H1 (cell line): ENCODE measurements at regions not wholly inside any gene's neighbourhood (a gene's known extent, or its start where the extent isn't known, plus 50 kb on each side); places are given as distances from the start of the nearest gene placed in this dataset.

Source experiments
- CTCF ChIA-PET: fragments of 300-600 bp; sonication (Branson Sonifier 250); formaldehyde crosslinking; loops from one replicate; lab custom pipeline; 2021; ENCODE audit not compliant: partially characterized antibody; lab: Charles Lee
- POLR2A ChIA-PET: fragments of 300-600 bp; sonication (Branson Sonifier 250); formaldehyde crosslinking; loops from one replicate; lab custom pipeline; 2021; ENCODE audit warnings: inconsistent platforms; ENCODE audit not compliant: partially characterized antibody; lab: Charles Lee
- DNase-seq, 2 experiments: peaks; one replicate each; pipeline versions ENCODE4 v3.0.0 to v3.0.0-alpha.2; 2010 to 2022; ENCODE audit warnings: low spot score in 2 of 2, low read depth in 1 of 2, mixed read lengths in 1 of 2
- FAIRE-seq: peaks from 2 replicates; lab custom pipeline; 2011; peaks lifted over from hg19 to GRCh38; lab: Jason Lieb, UNC
- H2AFZ ChIP-seq: 2 replicates; pipeline ENCODE4 v1.8.1; 2012; ENCODE audit warnings: low read length, inconsistent platforms
- H2AK5ac ChIP-seq: 2 replicates; pipeline ENCODE4 v1.6.1; 2013; ENCODE audit warnings: low read depth, low read length
- H2BK120ac ChIP-seq: replicated peaks from 2 replicates; pipeline ENCODE3; 2013; ENCODE audit warnings: low read depth, low read length, inconsistent platforms
- H2BK12ac ChIP-seq: 2 replicates; pipeline ENCODE4 v1.6.1; 2013; ENCODE audit warnings: low read depth, low read length
- H2BK15ac ChIP-seq: 2 replicates; pipeline ENCODE4 v1.6.1; 2013; ENCODE audit warnings: low read length
- H2BK20ac ChIP-seq: 2 replicates; pipeline ENCODE4 v1.6.1; 2013; ENCODE audit warnings: low read length
- H2BK5ac ChIP-seq: 2 replicates; pipeline ENCODE4 v1.6.1; 2013; ENCODE audit warnings: low read depth, low read length
- H3K14ac ChIP-seq: 2 replicates; pipeline ENCODE4 v1.6.1; 2013; ENCODE audit warnings: inconsistent platforms; ENCODE audit not compliant: insufficient read length
- H3K18ac ChIP-seq: 2 replicates; pipeline ENCODE4 v1.6.1; 2013; ENCODE audit warnings: low read length; ENCODE audit errors: extremely low read depth
- H3K23ac ChIP-seq: 2 replicates; pipeline ENCODE4 v1.6.1; 2013; ENCODE audit warnings: inconsistent platforms; ENCODE audit not compliant: insufficient read length
- H3K23me2 ChIP-seq: 2 replicates; pipeline ENCODE4 v1.6.1; 2013; ENCODE audit warnings: low read depth, low read length
- H3K27ac ChIP-seq: 2 replicates; pipeline ENCODE4 v1.6.1; 2011; ENCODE audit warnings: low read depth, low read length, inconsistent platforms
- H3K27me3 ChIP-seq, 4 experiments: replicated peaks in 1 of 4; 1 replicate in 1 of 4; 2 replicates in 3 of 4; pipeline versions ENCODE4 v1.6.1 to v1.8.1; 2011 to 2013; ENCODE audit warnings: low read length in 3 of 4, mild to moderate bottlenecking in 3 of 4, inconsistent platforms in 2 of 4, mixed read lengths in 2 of 4, moderate library complexity in 1 of 4; ENCODE audit not compliant: control insufficient read depth in 3 of 4, insufficient read depth in 3 of 4; ENCODE audit errors: extremely low read depth in 1 of 4
- H3K36me3 ChIP-seq, 4 experiments: 2 replicates each; pipeline versions ENCODE4 v1.6.1 to v1.8.1; 2011 to 2013; ENCODE audit warnings: mild to moderate bottlenecking in 4 of 4, low read length in 3 of 4, moderate library complexity in 2 of 4, control low read depth in 1 of 4, inconsistent platforms in 1 of 4; ENCODE audit not compliant: insufficient read depth in 4 of 4, control insufficient read depth in 2 of 4
- H3K4ac ChIP-seq: replicated peaks from 2 replicates; pipeline ENCODE3; 2013; ENCODE audit warnings: low read length, low read depth, mixed read lengths, inconsistent platforms; ENCODE audit not compliant: insufficient read length
- H3K4me1 ChIP-seq, 4 experiments: replicated peaks in 1 of 4; 1 replicate in 1 of 4; 2 replicates in 3 of 4; pipeline versions ENCODE4 v1.6.1 to v1.8.1; 2011 to 2013; ENCODE audit warnings: low read length in 3 of 4, inconsistent platforms in 2 of 4, mixed read lengths in 1 of 4; ENCODE audit not compliant: insufficient read depth in 4 of 4, control insufficient read depth in 3 of 4
- H3K4me2 ChIP-seq, 2 experiments: 2 replicates each; pipeline versions ENCODE4 v1.6.1 to v1.8.1; 2011 to 2013; ENCODE audit warnings: low read depth in 2 of 2, low read length in 2 of 2, control low read depth in 1 of 2, inconsistent platforms in 1 of 2, mild to moderate bottlenecking in 1 of 2; ENCODE audit not compliant: insufficient read depth in 1 of 2
- H3K4me3 ChIP-seq, 4 experiments: fragments of 200-600, 300-600 bp in 1 of 4; sonication (generic), shearing (Covaris generic), sonication (Bioruptor Twin) in 1 of 4; 2 replicates each; pipeline versions ENCODE4 v1.5.1 to v1.8.1; 2011 to 2016; ENCODE audit warnings: low read length in 4 of 4, low read depth in 3 of 4, control low read depth in 2 of 4, inconsistent platforms in 2 of 4, mild to moderate bottlenecking in 2 of 4, mixed read lengths in 1 of 4, moderate library complexity in 1 of 4; ENCODE audit not compliant: insufficient read depth in 2 of 4; ENCODE audit errors: extremely low read depth in 1 of 4
- H3K56ac ChIP-seq: replicated peaks from 2 replicates; pipeline ENCODE3; 2013; ENCODE audit warnings: low read depth, mild to moderate bottlenecking, mixed read lengths, low read length, inconsistent platforms; ENCODE audit not compliant: insufficient read length
- H3K79me1 ChIP-seq: 2 replicates; pipeline ENCODE4 v1.6.1; 2013; ENCODE audit warnings: low read depth, low read length, control low read depth
- H3K79me2 ChIP-seq, 2 experiments: 2 replicates each; pipeline versions ENCODE4 v1.6.1 to v1.8.1; 2012 to 2013; ENCODE audit warnings: low read length in 2 of 2, mild to moderate bottlenecking in 2 of 2, inconsistent platforms in 1 of 2; ENCODE audit not compliant: insufficient read depth in 2 of 2, control insufficient read depth in 1 of 2
- H3K9ac ChIP-seq, 4 experiments: replicated peaks in 1 of 4; 1 replicate in 1 of 4; 2 replicates in 3 of 4; pipeline versions ENCODE4 v1.6.1 to v1.8.1; 2011 to 2013; ENCODE audit warnings: low read depth in 3 of 4, low read length in 3 of 4, control low read depth in 2 of 4, mild to moderate bottlenecking in 2 of 4, moderate library complexity in 2 of 4, inconsistent platforms in 1 of 4; ENCODE audit errors: extremely low read depth in 1 of 4
- H3K9me3 ChIP-seq, 2 experiments: 2 replicates each; pipeline versions ENCODE4 v1.6.1 to v1.8.1; 2012 to 2013; ENCODE audit warnings: mild to moderate bottlenecking in 2 of 2, moderate library complexity in 2 of 2, control low read depth in 1 of 2, inconsistent platforms in 1 of 2, low read depth in 1 of 2, low read length in 1 of 2, mixed read lengths in 1 of 2; ENCODE audit not compliant: insufficient read depth in 2 of 2
- H4K20me1 ChIP-seq, 2 experiments: replicated peaks in 1 of 2; 2 replicates each; pipeline versions ENCODE3 to v1.8.1; 2011 to 2013; ENCODE audit warnings: inconsistent platforms in 2 of 2, low read length in 2 of 2, mild to moderate bottlenecking in 1 of 2; ENCODE audit not compliant: insufficient read depth in 2 of 2, control insufficient read depth in 1 of 2
- H4K5ac ChIP-seq: 2 replicates; pipeline ENCODE4 v1.6.1; 2013; ENCODE audit warnings: low read length, low read depth, mixed read lengths, inconsistent platforms; ENCODE audit not compliant: insufficient read length
- H4K8ac ChIP-seq: 2 replicates; pipeline ENCODE4 v1.8.0; 2013; ENCODE audit warnings: mild to moderate bottlenecking, moderate library complexity, low read length, inconsistent platforms; ENCODE audit not compliant: insufficient read depth; ENCODE audit errors: extremely low read depth
- H4K91ac ChIP-seq: replicated peaks from 2 replicates; pipeline ENCODE3; 2013; ENCODE audit warnings: low read length, mixed read lengths, inconsistent platforms; ENCODE audit not compliant: insufficient read length
- ATF3 ChIP-seq: IDR thresholded peaks from 2 replicates; pipeline ENCODE4 v1.6.1; 2011; ENCODE audit warnings: low read depth, mild to moderate bottlenecking, low read length; ENCODE audit not compliant: insufficient read depth
- CEBPB ChIP-seq: IDR thresholded peaks from 2 replicates; pipeline ENCODE4 v1.6.1; 2012; ENCODE audit warnings: low read depth, low read length
- FOSL1 ChIP-seq: IDR thresholded peaks from 2 replicates; pipeline ENCODE4 v1.6.1; 2011; ENCODE audit warnings: mild to moderate bottlenecking, low read depth, low read length, moderate library complexity; ENCODE audit not compliant: insufficient read depth
- HDAC6 ChIP-seq: IDR thresholded peaks from one replicate; pipeline ENCODE4 v1.7.1; 2012; ENCODE audit warnings: low read depth, mild to moderate bottlenecking, inconsistent platforms, low read length, moderate library complexity
- KDM4A ChIP-seq: IDR thresholded peaks from one replicate; pipeline ENCODE4 v1.7.1; 2012; ENCODE audit warnings: low read depth, mild to moderate bottlenecking, moderate library complexity, low read length, inconsistent platforms; ENCODE audit not compliant: severe bottlenecking
- KDM5A ChIP-seq: fragments of 200-600 bp; IDR thresholded peaks from 2 replicates; pipeline ENCODE4 v1.7.1; 2012; ENCODE audit warnings: mild to moderate bottlenecking, low read length, inconsistent platforms, mixed read lengths
- POLR2A ChIP-seq, 2 experiments: IDR thresholded peaks; 1 replicate in 1 of 2; 2 replicates in 1 of 2; pipeline ENCODE4 v1.6.1; 2011; ENCODE audit warnings: low read depth in 2 of 2, low read length in 2 of 2, mild to moderate bottlenecking in 2 of 2; ENCODE audit errors: control extremely low read depth in 1 of 2
- POU5F1 ChIP-seq: IDR thresholded peaks from 2 replicates; pipeline ENCODE4 v1.6.1; 2011; ENCODE audit warnings: low read depth, mild to moderate bottlenecking, low read length, moderate library complexity
- RAD21 ChIP-seq, 2 experiments: IDR thresholded peaks in 1 of 2; conservative IDR thresholded peaks in 1 of 2; 2 replicates each; pipeline ENCODE4 v1.6.1; 2011; ENCODE audit warnings: low read depth in 2 of 2, low read length in 2 of 2, improper control_type of control experiment in 1 of 2, inconsistent platforms in 1 of 2, mild to moderate bottlenecking in 1 of 2, moderate library complexity in 1 of 2
- RFX5 ChIP-seq: IDR thresholded peaks from 2 replicates; pipeline ENCODE4 v1.6.1; 2011; ENCODE audit warnings: low read depth, low read length, improper control_type of control experiment, borderline replicate concordance
- RNF2 ChIP-seq: fragments of 200-900, 300-1000 bp; sonication (generic); IDR thresholded peaks from 2 replicates; pipeline ENCODE4 v1.7.1; 2016; ENCODE audit warnings: borderline replicate concordance, low read depth, mild to moderate bottlenecking, antibody characterized with exemption, low read length; ENCODE audit not compliant: poor library complexity, severe bottlenecking; ENCODE audit errors: missing control alignments
- SIX5 ChIP-seq: IDR thresholded peaks from 2 replicates; pipeline ENCODE4 v1.6.1; 2011; ENCODE audit warnings: mild to moderate bottlenecking, low read depth, low read length
- SRF ChIP-seq: IDR thresholded peaks from 2 replicates; pipeline ENCODE4 v1.6.1; 2011; ENCODE audit warnings: mild to moderate bottlenecking, low read depth, low read length, moderate library complexity
- WGBS, 2 experiments: shearing (Covaris generic) in 1 of 2; methylation state at CpG; one replicate each; pipeline versions ENCODE4 v1.1.6 to v1.1.7; 2013 to 2015; ENCODE audit warnings: low lambda C conversion rate in 2 of 2, mixed read lengths in 2 of 2, inconsistent platforms in 1 of 2, low coverage in 1 of 2, missing lambda C conversion rate in 1 of 2; ENCODE audit not compliant: insufficient replicate concordance in 2 of 2, insufficient coverage in 1 of 2, insufficient read length in 1 of 2; ENCODE audit errors: extremely low coverage in 1 of 2, missing lambda C conversion rate in 1 of 2; 5-methylcytosine and 5-hydroxymethylcytosine counted together

GRCh38 chr9:118418887-118419565, 714.8 kb downstream of the TLR4 start:
- DNase-seq (no peak), FAIRE-seq (no peak)
- no peak overlapping the region for H2BK5ac ChIP-seq
- H2BK15ac ChIP-seq: no peak overlapping the region
- H3K27ac ChIP-seq: no peak overlapping the region
- H3K23me2 ChIP-seq: no peaks in the 10 kb centered on the region
- no peak overlapping the region for H2BK120ac ChIP-seq
- CTCF ChIA-PET: interaction anchor here (0.7 to 1.5 kb wide), 2 partner anchors 17 to 312 kb away, joined by 3 to 4 read pairs; no protein-coding TSS in a partner anchor
- no peak overlapping the region for H3K4ac ChIP-seq
- H3K18ac ChIP-seq: no peak overlapping the region
- no peak overlapping the region for H3K56ac ChIP-seq
- no peak overlapping the region for H2AK5ac ChIP-seq
- POLR2A ChIA-PET: no interaction called here
- no peak overlapping the region for H4K91ac ChIP-seq
- no peaks in the 10 kb centered on the region for H3K79me1 ChIP-seq
- no peak overlapping the region for H3K9ac ChIP-seq
- H3K4me1 ChIP-seq: no peaks in the 10 kb centered on the region
- H2AFZ ChIP-seq: no peak overlapping the region
- H4K5ac ChIP-seq: no peak overlapping the region
- H3K9me3 ChIP-seq: no peaks in the 10 kb centered on the region
- H4K8ac ChIP-seq: no peak overlapping the region
- WGBS, 2 experiments: 86% methylated on average over 2 of the region's 2 CpGs; no CpG with 5 or more reads in 1 of the 2 experiments
- H4K20me1 ChIP-seq: no peaks in the 10 kb centered on the region
- H3K36me3 ChIP-seq: no peaks in the 10 kb centered on the region
- no peak overlapping the region for H3K23ac ChIP-seq
- no peak overlapping the region for H3K14ac ChIP-seq
- no peak overlapping the region for H3K4me3 ChIP-seq
- no peak overlapping the region for H3K4me2 ChIP-seq
- no peaks in the 10 kb centered on the region for H3K79me2 ChIP-seq
- no peak overlapping the region for H2BK20ac ChIP-seq
- no peaks in the 10 kb centered on the region for H3K27me3 ChIP-seq
- H2BK12ac ChIP-seq: no peak overlapping the region
- TF ChIP-seq SIX5: no peak
- no peak for TF ChIP-seq ATF3
- TF ChIP-seq SRF: no peak
- TF ChIP-seq POU5F1: no peak
- no peak for TF ChIP-seq POLR2A (IDR thresholded peaks at IDR 0.05; ENCODE audit: control extremely low read depth in 1 of 2, low read depth in 2 of 2, low read length in 2 of 2)
- no peak for TF ChIP-seq KDM5A
- TF ChIP-seq FOSL1: no peak
- TF ChIP-seq CEBPB: no peak
- no peak for TF ChIP-seq KDM4A
- no peak for TF ChIP-seq RNF2
- TF ChIP-seq RAD21 (IDR thresholded peaks at IDR 0.05 in 1 of 2, conservative IDR thresholded peaks at IDR 0.05 in 1 of 2; ENCODE audit: low read depth in 2 of 2, low read length in 2 of 2): no peak
- no peak for TF ChIP-seq HDAC6
- TF ChIP-seq RFX5: no peak
